Activated naive CD8-positive, alpha-beta T cell treated with anti-CD3 and anti-CD28 coated beads, Interleukin-2, amount 50 U/mL, for 16 hours (primary cell): ENCODE measurements at regions not wholly inside any gene's neighbourhood (a gene's known extent, or its start where the extent isn't known, plus 50 kb on each side); places are given as distances from the start of the nearest gene placed in this dataset.

Experiments used
- DNase-seq: peaks from one replicate; pipeline ENCODE4 v3.0.0-alpha.2; 2020; ENCODE audit warnings: low read depth, low spot score

DNA sequence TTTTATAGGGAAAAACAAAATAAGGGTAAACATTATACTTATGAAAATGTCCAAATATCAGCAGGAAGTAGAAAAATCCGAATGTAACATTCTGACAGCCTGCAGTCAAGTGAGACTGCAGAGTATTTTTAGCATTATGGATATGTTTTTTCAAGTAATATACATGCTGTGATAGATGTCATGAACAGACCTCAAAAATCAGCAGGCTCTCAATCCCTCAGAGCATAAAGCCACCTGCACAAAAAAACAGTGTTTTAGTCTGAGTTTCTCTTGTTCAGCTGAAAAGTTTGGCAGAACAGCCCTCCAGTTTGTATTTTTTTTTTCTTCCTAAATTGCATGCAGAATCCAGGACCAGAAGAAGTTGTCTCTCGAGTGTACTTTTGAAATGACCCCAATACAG is 219.1 kb upstream of the FMN2 start:
- DNase-seq = no peak

DNA sequence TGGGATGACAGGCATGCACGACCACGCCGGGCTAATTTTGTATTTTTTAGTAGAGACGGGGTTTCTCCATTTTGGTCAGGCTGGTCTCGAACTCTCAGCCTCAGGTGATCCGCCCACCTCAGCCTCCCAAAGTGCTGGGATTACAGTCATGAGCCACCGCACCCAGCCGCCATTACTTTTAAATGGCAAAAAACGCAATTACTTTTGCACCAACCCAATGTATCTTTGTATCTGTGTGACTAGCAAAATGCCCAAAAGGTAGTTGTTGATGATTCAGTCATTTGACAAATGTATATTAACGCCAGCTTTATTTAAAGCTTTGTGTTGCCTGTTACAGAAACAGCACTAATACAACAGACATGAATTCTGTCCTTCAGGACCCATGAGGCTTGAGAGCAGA is 216.9 kb upstream of the FMN2 start:
- no peak for DNase-seq

DNA sequence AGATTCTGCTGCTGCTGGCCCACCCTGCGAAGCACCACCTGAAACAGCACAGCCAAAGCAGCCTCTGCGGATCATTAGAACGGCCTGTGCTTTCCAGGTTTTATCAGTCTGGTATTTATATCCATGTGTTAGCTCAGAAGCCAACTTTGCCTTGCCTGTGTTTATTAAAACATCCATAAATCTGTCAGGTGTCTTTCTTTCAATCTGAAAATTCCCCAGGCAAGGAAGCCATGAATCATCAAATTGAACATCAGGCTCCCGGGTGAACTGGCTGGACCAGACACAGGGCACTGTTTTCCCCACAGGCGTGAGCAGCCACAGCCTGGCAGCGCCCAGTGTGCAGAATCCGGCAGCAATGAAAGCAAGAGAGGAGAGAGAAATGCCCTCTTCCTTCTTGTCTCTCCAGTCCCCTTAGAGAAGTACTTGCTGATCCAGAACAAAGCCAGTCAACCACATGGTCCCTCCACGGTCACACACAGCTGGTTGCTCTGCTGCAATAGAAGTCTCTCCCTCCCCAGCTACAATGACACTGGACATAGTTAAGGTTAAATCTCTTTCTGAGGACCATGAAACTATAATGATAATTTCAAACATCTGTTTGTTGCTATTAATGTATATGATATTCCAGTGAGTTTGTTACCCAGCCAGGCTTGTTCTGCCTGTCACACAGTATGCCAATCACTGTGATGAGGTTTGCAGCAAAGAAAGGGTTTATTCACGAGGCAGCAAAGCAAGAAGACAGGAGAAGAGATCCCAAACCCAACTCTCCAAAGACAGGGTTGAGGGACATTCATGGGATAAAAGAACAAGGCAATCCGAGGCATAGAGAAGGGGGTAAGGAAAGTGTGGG is 212.1 kb upstream of the FMN2 start:
- DNase-seq = no peak

DNA sequence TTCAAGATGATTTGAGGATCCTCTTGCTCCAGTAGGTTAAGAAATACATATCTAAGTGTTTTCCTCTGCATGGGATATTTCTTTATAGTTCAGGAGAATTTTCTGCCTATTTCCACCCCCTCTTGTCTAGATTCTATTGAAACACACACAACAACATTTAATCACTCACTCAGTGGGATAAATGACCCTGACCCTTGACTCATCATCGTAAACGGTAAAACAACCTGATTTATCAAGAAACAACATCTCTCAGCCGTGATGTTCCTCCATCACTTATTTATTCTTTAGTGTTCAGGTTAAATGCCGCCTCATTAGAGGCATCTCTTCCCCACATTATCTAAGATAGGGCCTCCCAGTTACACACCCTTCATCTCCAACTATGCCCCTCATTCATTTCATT is 208.7 kb upstream of the FMN2 start:
- no peak for DNase-seq

DNA sequence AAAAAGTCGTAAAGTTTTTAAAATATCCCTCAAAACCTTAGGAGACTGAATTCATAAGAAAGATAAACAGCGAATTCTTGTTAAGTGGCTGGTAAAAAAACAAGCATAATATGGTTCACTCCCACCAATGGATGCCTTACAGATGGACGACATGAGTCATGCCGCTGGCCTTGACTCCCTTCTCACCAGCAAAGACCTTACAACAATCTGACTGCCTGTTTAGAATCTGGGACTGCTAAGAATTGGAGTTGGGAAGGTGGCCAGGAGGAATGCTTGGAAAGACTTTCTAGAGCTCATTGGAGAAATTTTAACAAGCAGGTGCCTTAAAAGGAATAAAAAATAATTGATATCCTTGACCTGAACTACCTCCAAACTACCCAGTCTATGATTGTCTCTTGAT is 206.9 kb upstream of the FMN2 start:
- no peak for DNase-seq

DNA sequence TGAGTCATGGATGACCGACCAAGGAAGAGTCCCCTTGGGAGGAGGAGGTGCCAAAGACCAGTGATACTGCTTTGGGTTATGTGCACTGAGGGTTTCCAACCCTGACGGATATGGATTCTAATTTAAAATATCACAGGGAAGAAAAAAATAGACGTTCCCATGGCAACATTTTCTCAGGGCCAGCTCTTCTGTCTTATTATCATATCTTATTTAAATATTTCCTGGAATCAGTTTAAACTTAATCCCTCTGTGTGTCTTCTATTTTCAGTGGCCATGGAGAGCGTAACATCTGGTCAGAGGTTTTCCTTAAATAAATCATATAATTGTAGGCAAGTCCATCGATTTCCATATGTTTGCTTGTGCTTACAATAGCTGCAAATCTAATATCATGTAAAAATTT is 205.4 kb upstream of the FMN2 start:
- no peak for DNase-seq

DNA sequence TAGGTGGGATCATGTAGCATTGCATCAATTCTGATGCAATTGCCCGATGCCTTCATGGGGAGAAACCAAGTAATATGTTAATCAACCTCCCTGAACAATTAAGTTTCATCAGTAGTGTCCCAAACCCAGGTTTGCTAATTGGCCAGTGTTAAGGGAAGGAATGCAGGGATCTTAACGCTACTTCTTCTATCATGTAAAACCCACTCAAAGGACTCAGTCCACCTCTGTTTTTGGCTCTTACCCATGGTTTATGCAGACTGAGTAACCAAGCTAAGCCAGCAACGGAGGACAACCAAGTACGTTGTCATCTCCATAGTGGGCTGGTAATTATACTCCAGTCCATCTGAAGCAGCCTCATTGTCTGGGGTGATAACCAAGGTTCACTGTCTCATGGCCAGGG is 203.0 kb upstream of the FMN2 start:
- no peak for DNase-seq

DNA sequence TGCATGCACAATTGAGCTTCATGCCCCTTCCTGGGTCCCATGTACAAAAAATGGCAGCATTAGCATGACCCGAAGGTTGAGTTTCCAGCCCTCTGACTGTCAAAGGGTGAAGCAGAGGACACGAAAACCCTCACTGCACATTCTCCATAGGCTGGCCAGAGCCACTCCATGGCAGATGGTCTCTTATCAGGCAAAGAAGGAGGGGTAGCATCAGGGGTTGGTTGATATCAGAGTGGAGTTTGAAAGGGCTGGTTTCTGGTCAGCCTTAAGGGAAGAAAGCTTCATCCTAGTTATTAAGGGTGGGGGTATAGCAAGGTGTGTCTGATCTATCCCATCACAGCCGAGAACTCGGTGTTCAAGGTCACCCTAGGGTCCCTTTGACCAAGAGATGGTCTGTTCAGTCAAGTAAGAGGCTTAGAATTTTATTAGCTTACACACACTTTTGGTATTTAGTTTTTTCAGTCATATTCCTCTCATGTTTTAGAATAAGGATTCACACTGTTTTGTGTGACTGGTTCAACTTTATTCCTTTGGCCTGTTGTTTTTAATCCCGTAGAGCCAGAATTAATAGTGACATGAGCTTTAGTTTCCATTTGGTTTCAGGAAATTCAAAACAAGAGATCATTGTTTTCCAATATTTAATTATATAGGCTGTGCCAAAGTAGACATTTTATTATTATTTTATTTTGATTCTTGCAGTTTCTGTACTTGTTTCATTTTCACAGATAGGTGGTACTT is 199.9 kb upstream of the FMN2 start:
- DNase-seq = no peak

DNA sequence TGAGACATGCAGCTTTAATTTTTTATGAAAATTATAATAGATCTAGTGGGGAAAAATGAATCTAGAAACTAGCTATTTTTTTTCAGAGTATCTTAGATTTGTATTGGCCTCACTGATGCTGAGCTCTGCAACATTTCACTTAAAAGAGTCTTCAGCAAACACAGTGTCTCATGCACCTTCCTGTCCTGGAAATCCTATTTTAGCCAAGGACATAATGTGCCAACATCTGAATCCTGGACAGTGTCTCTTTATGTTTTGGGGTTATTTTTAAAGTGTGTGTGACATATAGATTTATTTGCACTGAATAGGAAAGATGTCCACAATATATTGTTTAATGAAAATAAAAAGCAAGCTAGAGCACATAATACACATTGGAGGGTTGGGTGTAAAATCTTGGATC is 199.1 kb upstream of the FMN2 start:
- DNase-seq = no peak

DNA sequence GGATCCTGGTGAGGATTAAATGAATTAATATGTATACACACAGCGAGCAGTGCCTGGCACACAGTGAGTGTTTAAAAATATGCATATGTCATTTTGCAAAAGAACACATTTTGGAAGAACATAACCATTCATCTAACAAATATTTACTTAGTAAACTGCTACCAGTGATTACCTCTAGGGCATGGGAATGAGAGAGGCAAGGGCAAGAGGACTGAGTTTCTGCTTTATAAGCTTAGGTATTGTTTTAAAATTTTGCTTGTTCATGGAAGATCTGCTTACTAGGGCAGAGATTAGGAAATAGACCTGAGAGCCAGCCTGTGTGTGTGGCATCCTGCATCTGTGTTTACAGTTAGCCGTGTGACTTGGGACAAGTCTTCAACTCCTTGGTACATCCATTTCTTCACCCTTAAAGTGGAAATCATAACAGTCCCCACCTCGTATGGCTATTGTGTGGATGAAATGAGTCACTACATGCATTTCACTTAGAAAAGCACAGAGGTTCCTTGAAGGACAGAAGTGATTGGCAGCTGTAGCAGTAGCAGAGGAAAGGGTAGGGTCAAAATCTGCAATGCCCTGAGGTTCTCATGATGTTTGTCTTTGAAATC is 198.5 kb upstream of the FMN2 start:
- DNase-seq = no peak

DNA sequence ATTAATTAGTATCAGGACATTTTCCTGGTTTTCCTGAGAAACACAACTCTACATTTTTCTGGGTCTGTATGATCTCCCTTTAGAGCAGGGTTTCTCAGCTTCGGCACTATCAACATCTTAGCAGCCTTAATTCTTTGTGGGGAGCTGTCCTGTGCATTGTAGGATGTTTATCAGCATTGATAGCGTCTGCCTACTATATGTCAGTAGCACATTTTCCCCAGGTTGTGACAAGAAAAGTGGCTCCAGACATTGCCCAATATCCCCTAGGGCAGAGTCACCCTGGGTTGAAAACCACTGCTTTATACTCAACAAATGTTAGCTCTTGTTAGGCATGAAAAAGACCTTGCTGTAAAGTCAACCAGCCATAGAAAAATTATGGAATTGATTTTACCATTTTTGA is 195.1 kb upstream of the FMN2 start:
- no peak for DNase-seq

DNA sequence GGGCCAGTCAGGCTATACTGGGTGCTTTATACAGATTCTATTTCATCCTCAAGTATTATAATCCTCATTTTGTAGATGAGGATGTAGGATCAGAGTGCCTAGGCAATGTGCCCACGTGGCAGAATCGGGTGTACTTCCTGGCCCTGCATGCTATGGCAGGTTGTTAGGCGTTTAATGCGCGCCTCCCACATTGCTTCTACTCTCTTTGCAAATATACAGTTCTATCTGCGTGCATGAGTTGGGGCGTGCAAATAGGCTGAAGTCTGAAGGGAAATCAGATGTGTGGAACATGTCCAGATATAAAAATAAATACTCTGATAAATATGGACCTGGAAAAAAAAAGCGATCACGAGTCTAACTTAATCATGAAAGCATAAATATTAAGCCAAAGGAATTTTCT is 194.7 kb upstream of the FMN2 start:
- no peak for DNase-seq

DNA sequence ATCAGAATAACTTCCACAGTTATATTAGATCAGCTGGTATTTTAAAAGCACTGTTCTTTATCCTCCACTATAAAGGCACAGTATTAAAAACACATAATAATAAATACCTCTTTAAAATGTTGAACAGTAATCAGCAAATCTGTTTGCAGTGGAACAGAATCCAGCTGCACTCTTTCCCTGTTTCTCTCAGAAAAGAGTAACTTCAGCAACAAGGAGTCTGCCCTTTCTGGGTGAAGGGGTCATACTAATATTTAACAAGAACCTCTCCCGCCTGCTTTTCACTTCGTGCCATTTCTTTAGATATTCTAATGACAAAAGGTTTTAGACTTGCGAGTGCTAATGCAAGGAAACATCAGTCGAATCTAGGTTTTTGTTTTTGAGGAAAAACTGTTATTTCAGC is 194.2 kb upstream of the FMN2 start:
- DNase-seq = no peak

DNA sequence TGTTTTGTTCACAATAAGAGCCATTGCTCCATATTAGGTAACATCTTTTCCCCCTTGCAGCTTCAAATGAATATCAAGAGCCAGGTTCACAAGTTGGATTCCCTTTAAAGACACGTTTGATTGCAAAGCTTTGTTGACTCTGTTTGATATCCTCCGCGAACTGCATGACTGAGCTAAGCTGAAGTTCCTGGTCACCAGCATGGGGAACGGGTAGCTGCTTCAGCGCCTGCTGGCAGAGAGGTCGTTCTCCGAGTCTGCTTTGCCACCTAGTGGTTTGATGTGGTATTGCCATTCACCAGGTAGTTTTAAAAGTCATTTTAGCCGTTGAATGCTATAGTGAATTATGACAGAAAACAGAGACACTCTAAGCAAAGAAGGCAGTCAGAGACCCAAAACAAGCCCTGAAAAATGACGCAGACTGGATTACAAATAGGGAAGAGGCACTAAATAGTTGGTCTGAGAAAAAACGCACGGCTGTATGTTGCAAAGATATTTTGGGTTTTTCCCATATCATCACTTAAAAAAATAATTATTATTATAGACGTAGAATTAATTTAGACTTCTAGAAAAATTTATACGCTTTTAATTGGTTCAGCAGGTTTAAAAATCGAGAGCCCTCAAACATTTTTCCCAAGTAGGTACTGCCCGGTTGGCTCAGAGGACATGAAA is 193.5 kb upstream of the FMN2 start:
- peak; percentile 51 for DNase-seq

DNA sequence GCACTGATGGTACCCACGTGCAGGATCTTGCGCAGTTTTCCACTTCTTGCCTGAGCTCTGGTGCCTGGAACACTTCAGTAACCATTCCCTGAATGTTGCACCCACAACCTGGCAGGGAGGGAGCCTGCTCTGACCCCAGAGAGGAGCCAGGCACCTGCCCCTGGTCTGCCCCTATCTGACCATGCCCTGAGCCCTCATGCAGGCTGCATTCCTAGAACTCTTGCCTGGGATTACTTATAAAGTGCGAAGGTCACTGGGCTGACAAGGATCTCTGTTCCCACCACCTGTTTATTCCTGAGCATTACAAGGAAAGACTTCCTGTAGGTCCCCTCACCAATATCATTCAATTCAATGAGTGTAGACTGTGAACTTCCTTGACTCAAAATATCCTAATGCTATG is 191.9 kb upstream of the FMN2 start:
- DNase-seq = no peak

DNA sequence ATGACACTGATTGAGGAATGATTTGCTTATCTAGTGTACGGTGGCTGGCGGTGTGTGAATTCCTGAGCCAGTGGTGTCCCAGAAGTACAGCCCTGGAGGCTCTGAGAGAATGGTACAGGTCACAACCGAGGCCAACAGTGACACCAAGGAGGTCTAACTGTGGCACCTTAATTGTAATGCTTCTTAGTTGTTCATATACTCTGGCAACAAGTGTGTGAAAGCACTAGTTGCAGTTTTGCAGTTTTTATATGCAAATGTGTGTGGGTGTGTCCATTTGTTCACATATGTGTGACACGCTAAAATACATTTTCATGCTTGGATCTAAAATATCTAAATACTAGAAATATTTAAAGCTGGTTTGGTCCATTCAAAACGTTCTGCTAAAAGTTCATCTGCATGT is 185.3 kb upstream of the FMN2 start:
- no peak for DNase-seq

DNA sequence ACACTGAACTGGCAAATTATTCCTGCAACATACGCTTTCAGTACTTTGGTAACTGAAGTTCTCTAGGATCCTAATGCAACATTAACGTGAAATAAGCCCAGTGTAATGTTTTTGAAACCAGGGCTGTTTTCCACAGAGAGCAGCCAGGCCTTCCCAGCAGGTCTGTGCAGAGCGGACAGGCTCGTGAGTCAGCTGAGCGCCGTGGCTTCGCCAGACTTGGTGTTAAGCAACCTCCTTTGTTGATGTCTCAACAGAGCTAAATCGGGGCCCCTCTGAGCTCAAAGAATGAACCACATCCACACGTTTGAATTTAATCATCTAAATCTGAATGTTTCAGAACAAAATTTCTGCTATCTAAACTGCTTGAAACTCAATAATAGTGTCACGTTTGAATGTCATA is 181.8 kb upstream of the FMN2 start:
- DNase-seq = no peak

DNA sequence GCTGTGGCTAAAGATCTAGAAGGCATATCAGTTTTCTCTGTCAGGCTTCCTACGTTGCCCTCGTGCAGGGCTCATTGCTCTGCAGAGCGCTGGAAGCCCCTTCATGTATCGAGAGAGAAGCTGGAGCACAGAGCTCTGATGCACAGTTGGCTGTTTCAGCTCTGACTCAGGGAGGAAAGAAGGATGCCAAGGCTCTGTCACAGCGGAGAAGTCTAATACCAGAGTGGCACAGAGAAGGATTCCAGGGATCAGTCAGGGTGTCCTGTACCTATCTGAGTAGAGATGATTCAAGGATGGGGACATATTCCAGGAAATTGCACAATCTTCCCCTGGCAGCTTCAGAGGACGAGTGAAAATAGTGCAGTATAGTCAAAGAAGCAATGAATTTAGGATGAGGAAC is 179.2 kb upstream of the FMN2 start:
- DNase-seq = no peak

DNA sequence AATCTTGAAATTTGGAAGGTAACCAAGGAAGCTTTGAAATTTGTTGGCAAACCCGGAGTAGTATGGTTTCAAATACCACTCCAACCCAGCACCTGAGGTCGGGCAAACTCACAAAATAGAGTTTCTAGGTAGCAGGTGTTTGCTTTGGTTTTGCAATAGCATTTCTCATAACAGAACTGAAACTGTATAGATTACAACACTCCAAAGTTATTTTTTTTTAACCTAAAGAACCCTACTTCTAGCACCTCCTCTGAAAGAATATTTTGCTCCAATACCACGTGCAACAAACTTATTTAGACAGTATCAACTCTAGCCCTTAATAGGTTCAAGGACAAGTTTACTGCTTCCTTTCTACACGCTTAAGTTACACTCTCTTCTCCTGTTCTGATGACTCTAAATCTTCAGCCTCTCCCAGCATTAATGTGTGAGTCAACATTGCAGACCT is 178.5 kb upstream of the FMN2 start:
- DNase-seq = no peak

DNA sequence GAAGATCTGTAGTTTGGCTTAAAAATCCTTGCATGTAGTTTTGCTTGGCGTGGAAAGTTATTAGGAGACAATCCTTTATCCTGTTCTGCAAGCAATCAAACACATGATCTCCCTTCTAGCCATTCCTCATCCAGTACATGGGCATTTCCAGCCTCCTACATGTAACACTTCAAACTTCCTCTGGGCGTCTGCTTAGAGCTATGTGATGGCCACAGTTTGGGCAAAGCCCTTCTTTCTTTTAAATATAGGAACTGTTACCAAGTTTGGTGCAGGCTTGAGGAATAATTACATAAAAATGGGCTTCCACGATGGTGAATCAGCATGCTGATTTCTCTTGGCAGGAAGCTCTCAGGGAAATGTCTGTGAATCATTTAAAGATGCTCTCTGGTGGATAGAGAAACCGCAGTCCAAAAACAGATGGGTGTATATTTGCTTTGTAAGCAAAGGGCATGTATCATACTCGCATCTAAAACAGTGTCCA is 176.9 kb upstream of the FMN2 start:
- no peak for DNase-seq

DNA sequence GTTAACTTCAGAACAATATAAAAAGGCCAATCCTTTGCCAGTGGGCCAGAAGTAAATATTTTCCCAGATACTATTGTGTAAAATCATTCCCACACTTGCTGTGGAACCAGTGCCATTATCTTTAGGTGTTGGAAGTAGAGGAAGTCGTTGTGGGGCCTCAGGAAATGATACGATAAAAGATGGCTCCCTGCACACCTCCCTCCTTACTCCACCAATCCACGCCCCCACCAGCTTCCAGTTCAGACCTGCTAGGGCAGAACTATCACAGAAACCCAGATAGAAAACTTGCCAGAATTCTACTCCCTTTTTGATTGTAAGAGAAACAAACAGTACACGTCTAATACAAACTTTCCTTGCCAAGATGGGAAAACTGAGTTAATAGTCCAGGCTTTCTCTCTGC is 173.0 kb upstream of the FMN2 start:
- DNase-seq = no peak

DNA sequence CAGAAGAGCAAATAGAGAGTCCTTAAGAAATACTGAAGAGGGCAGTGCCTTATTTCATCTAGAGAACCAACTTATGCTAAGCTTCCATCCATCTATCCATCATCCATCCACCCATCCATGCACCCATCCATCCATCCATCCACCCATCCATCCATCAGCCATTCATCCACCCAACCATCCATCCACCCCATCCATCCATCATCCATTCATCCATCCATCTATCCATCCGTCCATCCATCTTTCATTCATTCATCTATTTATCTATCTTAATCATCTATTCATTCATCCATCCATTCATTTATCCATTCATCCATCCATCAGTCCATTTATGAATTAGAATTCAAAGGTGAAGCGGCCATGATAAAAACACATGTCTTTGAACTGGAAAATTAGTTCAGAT is 171.5 kb upstream of the FMN2 start:
- DNase-seq = no peak
